Right atrium auricular region (tissue), 2 donors: ENCODE measurements at regions not wholly inside any gene's neighbourhood (a gene's known extent, or its start where the extent isn't known, plus 50 kb on each side); places are given as distances from the start of the nearest gene placed in this dataset.

ENCODE experiments used
- DNase-seq: peaks from one replicate; pipeline ENCODE4 v3.0.0-alpha.2; 2019; ENCODE audit warnings: low spot score
- H3K27ac ChIP-seq, 2 donors: fragments of 200-600 bp; sonication (generic); 1 replicate in 1 of 2; 2 replicates in 1 of 2; pipeline ENCODE4 v1.5.1; 2016 to 2019
- H3K27me3 ChIP-seq, 2 donors: fragments of 200-600 bp; sonication (generic); one replicate each; pipeline versions ENCODE4 v1.5.1 to v1.6.0; 2017 to 2019
- H3K36me3 ChIP-seq: fragments of 200-600 bp; sonication (generic); one replicate; pipeline ENCODE4 v1.5.1; 2016
- H3K4me1 ChIP-seq, 2 donors: fragments of 200-600 bp; sonication (generic); one replicate each; pipeline versions ENCODE4 v1.5.1 to v1.6.0; 2017 to 2019
- H3K4me3 ChIP-seq, 2 donors: fragments of 200-600 bp; sonication (generic); 1 replicate in 1 of 2; 2 replicates in 1 of 2; pipeline ENCODE4 v1.5.1; 2017 to 2019; ENCODE audit warnings: mild to moderate bottlenecking in 1 of 2, moderate library complexity in 1 of 2
- H3K9me3 ChIP-seq, 2 donors: fragments of 200-600 bp; sonication (generic); one replicate each; pipeline ENCODE4 v1.5.1; 2019
- TF ChIP-seq, protein P1 (sequence below), 2 donors: fragments of 200-600 bp; sonication (generic); IDR thresholded peaks; one replicate each; pipeline ENCODE4 v1.5.1; 2019; ENCODE audit warnings: antibody characterized with exemption in 2 of 2

DNA sequence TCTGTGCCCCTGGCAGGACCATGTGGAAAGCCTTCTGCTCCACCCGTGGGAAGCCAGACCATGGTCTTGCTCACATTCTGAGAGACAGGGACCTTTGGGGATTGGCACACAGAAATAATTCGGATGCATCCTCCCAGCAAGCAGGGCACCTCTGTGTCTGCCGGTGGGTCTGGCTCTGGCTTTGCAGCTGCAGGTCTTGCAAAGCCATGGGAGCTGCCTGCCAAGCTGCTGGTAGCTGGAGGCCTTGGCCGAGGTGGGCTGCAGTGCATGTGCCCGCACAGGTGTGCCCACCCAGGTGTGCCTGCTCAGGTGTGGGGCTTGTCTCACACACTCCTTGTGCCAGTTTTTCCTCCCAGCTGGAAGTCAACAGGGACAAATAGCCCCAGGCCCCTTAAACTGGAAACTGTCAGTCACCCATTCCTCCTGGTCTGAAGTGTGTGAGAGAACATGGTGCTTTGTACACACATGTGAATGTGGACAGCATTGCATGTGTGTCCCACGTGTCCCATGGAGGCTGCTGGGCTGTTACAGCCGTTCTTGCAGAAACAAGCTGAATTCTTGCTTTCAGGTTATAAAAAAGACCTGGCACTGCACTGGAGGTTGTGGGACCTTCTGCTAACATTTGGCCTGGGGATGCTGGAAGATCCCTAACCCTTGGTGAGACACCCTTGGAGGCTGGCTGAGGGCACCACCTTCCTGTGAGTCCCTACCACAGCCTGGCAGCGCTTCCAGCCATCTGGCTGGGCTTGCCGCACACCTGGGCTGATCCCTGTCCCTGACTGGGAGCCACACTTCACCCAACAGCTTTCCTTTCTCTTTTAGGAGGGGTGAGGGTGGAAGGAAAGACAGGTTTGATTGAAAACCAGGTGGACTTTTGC lies 54.9 kb upstream of the SMOC2 start:
- Histone ChIP-seq H3K27ac (no peak overlapping the region), H3K36me3 (no peaks in the 10 kb centered on the region), H3K4me1 (no peaks in the 10 kb centered on the region), H3K4me3 (no peak overlapping the region), H3K9me3 (no peaks in the 10 kb centered on the region), H3K27me3 (no peaks in the 10 kb centered on the region)
- DNase-seq: no peak
- TF ChIP-seq, protein P1, sequence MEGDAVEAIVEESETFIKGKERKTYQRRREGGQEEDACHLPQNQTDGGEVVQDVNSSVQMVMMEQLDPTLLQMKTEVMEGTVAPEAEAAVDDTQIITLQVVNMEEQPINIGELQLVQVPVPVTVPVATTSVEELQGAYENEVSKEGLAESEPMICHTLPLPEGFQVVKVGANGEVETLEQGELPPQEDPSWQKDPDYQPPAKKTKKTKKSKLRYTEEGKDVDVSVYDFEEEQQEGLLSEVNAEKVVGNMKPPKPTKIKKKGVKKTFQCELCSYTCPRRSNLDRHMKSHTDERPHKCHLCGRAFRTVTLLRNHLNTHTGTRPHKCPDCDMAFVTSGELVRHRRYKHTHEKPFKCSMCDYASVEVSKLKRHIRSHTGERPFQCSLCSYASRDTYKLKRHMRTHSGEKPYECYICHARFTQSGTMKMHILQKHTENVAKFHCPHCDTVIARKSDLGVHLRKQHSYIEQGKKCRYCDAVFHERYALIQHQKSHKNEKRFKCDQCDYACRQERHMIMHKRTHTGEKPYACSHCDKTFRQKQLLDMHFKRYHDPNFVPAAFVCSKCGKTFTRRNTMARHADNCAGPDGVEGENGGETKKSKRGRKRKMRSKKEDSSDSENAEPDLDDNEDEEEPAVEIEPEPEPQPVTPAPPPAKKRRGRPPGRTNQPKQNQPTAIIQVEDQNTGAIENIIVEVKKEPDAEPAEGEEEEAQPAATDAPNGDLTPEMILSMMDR (IDR thresholded peaks at IDR 0.05): no peak

DNA sequence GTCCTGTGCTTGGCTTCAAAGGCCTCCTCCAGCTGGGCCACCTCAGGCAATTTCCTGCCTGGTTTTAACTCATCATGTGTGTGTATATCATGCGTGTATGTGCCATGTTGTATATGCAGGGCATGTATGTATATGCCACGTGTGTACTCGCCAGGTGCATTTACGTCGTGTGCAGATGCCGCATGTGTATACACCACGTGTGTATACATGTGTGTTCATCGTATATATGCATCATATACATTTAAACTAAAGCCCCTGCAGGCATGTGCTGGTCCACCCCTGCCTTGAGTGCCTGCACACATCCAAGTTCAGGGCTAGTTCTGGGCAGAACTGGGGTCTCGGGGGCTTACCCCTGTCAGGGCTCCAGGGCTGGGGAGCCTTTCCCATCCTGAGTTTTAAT lies 54.0 kb upstream of the SMOC2 start:
- Histone ChIP-seq H3K36me3 (no peaks in the 10 kb centered on the region), H3K27me3 (no peaks in the 10 kb centered on the region), H3K4me3 (no peak overlapping the region), H3K27ac (no peak overlapping the region), H3K4me1 (no peaks in the 10 kb centered on the region), H3K9me3 (no peaks in the 10 kb centered on the region)
- TF ChIP-seq, protein P1 (IDR thresholded peaks at IDR 0.05): no peak
- no peak for DNase-seq

DNA sequence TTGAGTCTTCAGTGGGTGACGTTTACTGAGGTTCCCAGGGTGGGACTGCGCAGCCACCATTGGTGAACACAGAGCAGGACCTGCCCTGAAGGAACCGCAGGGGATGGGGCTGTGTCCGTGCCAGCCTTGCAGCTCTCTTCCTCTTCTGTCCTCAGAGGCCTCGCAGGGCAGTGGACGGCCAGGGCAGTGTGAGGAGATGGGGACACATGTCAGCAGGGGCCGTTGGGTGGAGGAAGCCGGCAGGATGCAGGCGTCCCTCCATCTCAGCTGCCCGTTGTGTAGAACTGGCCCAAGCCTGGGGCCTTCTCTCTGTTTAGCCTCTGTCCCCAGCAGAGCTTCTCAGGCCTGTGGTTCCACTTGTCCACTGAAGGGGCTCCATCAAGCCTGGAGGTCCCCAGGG lies 53.6 kb upstream of the SMOC2 start:
- H3K27ac ChIP-seq: no peak overlapping the region
- no peaks in the 10 kb centered on the region for H3K9me3 ChIP-seq
- H3K27me3 ChIP-seq: no peaks in the 10 kb centered on the region
- TF ChIP-seq, protein P1 (IDR thresholded peaks at IDR 0.05): no peak
- no peak for DNase-seq
- no peaks in the 10 kb centered on the region for H3K36me3 ChIP-seq
- H3K4me3 ChIP-seq: no peak overlapping the region
- H3K4me1 ChIP-seq: no peaks in the 10 kb centered on the region

- H3K27me3 ChIP-seq: no peaks in the 10 kb centered on the region
- DNase-seq: no peak
- TF ChIP-seq, protein P1 (IDR thresholded peaks at IDR 0.05): no peak
- no peak overlapping the region for H3K4me3 ChIP-seq
- H3K4me1 ChIP-seq: no peaks in the 10 kb centered on the region
- H3K27ac ChIP-seq: no peak overlapping the region
- H3K9me3 ChIP-seq: no peaks in the 10 kb centered on the region
- no peaks in the 10 kb centered on the region for H3K36me3 ChIP-seq
These were observed 53.1 kb upstream of the SMOC2 start for GRCh38 chr6:168387911-168388310.

DNA sequence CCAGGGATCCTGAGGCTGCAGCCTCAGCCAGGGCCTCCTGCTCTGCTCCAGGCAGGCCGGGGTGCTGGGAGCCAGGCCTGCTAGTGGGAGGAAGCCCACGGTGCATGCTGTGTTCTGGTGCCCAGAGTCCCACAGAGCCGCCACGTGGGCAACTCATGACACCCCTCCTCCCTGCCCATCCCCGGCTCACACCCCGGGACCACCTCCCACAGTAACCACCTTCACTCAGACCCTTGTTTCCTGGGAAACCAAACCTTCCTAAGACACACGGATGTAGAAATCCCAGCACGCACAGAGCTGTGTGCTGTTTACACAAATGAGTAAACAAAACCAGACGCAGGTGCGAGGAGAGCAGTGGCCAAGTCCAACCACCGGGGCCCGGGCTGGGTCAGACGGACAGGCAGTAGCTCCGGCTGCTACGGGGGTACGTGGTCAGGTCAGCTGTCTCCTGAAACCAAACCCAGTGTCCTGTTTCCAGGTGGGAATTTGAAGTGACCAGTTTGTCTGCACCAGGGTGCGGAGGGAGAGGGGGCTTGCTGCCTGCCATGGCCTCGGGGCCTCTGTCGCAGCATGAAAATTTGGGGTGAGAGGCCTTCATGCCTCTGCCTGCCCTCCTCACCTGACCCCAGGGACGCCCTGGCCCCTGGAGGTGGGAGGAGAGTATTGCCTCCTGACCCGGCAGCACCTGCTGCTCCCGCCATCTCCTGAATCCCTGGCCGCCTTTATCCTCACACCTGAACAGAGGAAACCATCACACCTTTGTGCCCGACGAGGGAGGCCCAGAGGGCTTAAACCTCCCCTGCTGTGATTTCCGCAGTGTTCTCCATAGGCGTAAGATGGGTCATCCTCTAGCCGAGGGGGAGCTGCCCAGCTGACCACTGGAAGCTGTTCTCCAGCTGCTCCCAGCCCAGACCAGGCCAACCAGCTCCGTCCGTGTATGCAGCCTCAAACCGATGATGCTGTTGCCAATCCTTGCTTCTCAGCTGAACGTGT lies 52.0 kb upstream of the SMOC2 start:
- no peaks in the 10 kb centered on the region for H3K9me3 ChIP-seq
- no peak for DNase-seq
- no peaks in the 10 kb centered on the region for H3K4me1 ChIP-seq
- no peaks in the 10 kb centered on the region for H3K27me3 ChIP-seq
- H3K4me3 ChIP-seq: no peak overlapping the region
- TF ChIP-seq, protein P1 (IDR thresholded peaks at IDR 0.05): no peak
- H3K27ac ChIP-seq: no peak overlapping the region
- H3K36me3 ChIP-seq: no peaks in the 10 kb centered on the region
